GM12892 (cell line): ENCODE measurements at regions not wholly inside any gene's neighbourhood (a gene's known extent, or its start where the extent isn't known, plus 50 kb on each side); places are given as distances from the start of the nearest gene placed in this dataset.

Experiments
- POLR2A ChIP-seq: IDR thresholded peaks from 2 replicates; pipeline ENCODE4 v1.6.1; 2011; ENCODE audit warnings: low read depth, low read length, control low read depth
- TAF1 ChIP-seq: IDR thresholded peaks from 2 replicates; pipeline ENCODE4 v1.6.1; 2011; ENCODE audit warnings: low read depth, mild to moderate bottlenecking, control low read depth, low read length, borderline replicate concordance

GRCh38 chr2:14140009-14140550 is 492.4 kb upstream of the LRATD1 start:
- TF ChIP-seq TAF1, result no peak
- no peak for TF ChIP-seq POLR2A
